ENCODE measurements at regions not wholly inside any gene's neighbourhood (a gene's known extent, or its start where the extent isn't known, plus 50 kb on each side); places are given as distances from the start of the nearest gene placed in this dataset.
A peak's percentile ranks its signal among the peaks of the same experiment; 100 is the strongest.
"Not testable (repeated sequence)": the region's sequence is repeated elsewhere in the genome, so short reads cannot be mapped to it uniquely, and the experiment has no call there.

DNA sequence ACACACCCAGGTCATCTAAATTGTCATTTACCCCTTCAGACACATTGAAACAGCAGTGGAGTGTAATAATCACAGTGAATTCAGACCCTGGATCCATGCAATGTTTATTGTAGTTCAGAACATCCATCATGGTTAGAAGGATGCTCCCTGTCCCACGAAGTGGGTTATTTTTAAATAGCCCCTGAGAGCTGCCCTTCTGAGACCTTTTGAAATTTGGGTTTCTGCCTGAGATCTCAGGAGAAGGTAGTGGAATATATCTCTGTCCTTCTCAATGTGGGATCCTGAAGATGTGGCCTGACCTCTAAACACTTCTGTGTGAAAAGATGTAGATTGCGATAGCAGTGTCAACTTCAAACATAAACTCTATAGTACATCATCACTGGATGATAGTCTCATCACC lies 1080.6 kb downstream of the TMEM121 start:
- DNase-seq = no peak

DNA sequence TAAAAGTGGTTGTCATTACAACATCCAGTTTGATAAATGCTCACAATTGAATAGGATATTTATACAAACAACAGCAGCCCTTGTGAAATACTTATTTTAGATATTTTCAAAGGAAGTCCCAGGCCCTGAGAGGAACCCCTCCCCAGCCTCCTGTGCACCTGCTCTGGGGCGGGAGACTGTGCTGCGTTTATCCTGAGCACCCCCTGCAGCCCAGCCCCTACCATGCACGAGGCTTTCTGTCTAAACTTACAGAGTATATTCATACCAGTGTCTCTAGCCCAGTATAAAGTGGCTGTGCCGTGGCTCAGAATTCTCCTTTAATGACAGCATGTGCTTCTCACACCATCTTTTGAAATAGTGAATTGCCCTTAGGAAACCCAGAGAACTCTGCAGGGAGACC lies 1084.3 kb downstream of the TMEM121 start:
- DNase-seq = no peak

DNA sequence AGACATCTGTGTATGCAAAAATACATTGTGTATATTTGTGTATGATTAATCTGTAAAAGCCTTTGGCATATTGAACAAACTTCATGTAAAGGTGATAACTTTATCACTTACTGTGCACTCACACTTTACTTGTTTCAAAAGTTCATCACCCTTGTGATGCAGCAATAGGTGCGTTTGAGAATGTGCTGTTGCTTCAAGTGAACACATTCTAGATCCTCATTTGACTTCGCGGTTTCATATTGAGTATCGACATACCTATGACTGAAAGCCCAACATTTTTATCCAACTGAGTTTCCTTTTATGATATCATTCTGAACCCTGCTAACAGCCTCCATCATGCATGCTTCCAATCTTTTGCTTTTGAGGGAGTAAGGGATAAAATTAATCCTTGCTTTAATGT lies 1086.9 kb downstream of the TMEM121 start:
- DNase-seq = no peak

DNA sequence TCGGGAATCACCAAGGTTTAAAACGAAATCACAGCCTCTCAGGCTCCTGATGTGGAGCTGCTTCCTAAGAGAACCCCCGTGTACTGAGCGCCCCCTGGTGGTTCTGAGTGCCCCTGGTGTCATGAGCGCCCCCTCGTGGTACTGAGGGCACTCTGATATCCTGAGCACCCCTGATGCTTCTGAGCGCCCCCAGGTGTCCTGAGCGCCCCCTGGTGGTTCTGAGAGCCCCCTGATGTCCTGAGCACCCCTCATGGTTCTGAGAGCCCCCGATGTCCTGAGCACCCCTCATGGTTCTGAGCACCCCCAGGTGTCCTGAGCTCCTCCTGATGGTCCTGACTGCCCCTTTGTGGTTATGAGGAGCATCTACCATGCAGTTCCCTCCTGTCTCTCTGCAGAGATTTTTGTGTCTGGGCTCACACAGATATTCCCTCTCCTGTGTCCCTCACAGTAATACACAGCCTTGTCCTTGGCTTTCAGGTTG lies 1092.1 kb downstream of the TMEM121 start:
- peak; percentile 97 for DNase-seq

DNA sequence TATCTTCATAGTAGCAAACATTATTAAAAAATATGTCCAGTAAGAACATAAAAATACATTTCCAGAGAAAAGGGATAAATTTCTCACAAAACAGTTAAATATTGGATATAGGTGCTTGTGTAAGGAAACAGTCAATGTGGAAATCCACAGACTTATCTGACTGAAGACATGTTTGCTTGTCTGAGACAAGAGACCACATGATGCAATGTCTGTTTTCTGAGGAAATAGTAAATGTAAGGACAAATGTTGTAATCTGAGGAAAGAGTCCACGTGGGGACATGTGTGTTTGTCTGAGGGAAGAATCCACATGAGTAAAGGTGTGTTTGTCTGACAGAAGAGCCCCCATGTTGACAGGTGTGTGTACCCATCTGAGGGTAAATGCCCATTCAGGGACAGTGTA lies 1093.2 kb downstream of the TMEM121 start:
- DNase-seq = no peak

DNA sequence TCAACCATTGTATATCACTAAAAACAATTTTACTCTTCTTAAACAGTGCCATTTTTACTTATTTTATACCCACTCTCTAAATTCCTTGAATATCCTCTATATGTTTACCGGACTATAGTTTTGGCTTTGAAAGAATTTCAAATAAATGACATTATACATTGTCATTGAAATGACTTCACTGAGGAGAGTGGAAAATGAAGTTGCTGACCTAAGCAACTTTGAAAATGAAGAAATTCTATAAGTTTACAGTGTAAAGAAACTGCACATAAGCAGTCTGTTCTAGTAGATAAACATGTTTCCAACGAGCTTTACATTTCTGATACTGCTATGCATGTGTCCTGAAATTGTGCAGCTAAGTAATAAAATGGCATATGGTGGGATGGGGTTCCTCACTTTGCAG lies 1094.0 kb downstream of the TMEM121 start:
- no peak for DNase-seq

DNA sequence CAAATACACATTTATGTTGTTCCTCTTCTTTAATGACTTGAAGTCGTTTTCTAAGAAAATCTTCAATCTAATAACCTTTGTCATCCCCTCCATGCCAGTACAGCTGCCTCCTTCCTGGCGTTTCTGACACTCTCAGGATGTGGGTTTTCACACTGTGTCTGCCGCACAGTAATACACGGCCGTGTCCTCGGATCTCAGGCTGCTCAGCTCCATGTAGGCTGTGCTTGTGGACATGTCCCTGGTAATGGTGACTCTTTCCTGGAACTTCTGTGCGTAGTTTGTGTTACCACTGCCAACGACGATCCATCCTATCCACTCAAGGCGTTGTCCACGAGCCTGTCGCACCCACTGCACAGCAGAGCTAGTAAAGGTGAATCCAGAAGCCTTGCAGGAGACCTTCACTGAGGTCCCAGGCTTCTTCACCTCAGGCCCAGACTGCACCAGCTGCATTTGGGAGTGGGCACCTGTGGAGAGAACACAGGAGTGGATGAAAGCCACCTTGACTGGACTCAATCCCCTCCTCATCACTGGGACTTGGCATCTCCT lies 1095.9 kb downstream of the TMEM121 start:
- DNase-seq = peak; percentile 27

DNA sequence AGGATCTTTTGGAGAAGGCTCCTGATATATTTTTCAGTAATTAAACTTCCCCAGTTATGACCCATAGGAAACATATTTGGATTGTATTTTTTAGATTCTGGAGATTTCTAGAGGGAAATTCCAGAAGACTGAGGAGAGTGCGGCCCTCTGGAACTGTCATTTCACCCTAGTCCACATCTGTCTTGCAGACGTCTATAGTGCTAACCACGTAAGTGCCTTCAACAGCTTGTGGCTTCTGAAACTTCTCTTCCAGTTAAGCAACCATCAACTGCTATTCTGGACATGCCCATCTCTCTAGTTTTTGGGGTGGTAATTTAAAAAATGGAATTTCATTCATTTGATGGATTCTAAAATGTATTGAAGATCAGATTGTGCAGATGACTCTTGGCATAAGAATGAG lies 1098.8 kb downstream of the TMEM121 start:
- DNase-seq = no peak

DNA sequence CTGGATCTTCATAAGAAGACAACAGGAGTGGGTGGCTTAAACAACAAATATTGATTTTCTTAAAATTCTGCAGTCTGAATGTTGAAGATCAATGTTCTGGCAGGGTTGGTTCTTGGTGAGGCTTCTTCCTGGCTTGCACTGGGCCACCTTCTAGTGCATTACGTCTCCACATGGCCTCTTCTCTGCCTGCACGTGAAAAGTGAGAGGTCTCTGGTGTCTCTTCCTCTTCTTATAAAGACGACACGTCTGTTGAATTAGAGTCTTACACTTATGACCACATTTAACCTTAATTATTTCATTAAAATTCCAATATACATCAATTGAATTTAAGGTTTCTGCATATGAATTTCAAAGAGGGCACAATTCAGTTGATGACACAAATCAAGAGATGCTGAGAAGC lies 1100.1 kb downstream of the TMEM121 start:
- DNase-seq = not testable (repeated sequence)

DNA sequence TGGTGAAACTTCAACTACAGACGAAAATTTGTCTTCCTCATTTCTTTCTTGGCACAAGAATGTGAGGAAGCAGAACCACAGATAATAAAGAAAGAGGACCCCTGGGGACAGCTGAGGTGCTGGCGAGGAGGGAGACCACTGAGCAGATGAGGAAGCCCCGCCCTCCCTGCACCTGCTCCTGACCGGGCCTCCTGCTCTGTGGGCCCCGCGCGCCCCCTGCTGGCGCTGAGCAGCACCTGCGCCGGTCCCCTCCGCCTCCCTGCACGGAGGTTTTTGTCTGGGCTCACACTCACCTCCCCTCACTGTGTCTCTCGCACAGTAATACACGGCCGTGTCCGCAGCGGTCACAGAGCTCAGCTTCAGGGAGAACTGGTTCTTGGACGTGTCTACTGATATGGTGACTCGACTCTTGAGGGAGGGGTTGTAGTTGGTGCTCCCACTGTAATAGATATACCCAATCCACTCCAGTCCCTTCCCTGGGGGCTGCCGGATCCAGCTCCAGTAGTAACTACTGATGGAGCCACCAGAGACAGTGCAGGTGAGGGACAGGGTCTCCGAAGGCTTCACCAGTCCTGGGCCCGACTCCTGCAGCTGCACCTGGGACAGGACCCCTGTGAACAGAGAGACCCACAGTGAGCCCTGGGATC lies 1100.7 kb downstream of the TMEM121 start:
- DNase-seq = peak; percentile 75

DNA sequence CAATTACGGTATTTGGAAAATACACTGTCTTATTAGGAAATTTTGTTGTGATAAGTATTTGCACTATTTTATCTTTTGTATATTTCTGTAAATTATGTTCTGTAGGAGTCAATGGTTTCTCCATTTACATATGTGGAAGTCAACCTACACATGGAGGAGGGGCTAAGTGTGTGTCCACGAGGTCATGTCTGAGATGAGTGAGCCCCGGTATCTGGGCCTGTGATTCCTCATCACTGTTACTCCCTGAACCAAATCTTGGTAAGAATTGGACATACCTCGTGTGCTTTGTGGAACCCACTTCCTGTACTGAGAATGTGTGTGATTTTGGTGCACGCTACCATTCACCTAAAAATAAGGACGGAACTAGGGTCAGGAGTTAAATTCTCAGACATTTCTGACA lies 1105.5 kb downstream of the TMEM121 start:
- no peak for DNase-seq

DNA sequence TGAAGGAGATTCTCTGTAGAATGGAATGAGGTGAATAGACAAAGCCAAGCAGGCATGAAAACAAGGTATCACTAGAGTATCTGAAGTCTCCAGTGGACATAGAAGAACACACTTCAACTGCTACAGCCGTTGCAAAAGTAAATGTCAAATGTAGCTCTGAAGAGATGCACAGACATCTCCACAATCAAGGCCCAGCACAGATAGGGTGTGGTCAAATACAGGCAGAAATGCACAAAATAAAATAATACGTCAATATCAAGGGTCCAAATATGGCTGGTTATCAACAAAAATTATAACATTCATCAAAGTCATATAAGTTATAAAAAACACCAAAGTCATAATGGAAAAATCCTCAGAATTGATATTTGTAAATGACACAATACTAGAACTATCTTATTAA lies 1107.3 kb downstream of the TMEM121 start:
- DNase-seq = no peak

DNA sequence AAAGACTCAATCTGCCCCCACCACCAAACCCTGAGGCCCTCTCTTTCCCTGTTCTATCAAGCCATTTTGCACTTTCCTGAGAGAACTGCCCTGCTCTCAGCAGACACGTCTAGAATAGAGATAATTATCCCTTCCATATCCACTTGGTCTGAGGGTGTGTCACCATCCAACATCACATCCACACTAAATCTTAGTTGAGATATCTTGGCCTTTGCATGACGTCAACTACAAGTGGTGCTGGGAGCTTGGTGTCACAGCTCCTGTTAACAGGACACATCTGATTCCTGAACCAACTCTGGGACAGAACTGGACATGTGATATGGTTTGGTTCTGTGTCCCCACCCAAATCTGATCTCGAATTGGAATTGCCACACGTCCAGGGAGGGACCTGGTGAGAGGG lies 1109.2 kb downstream of the TMEM121 start:
- no peak for DNase-seq

DNA sequence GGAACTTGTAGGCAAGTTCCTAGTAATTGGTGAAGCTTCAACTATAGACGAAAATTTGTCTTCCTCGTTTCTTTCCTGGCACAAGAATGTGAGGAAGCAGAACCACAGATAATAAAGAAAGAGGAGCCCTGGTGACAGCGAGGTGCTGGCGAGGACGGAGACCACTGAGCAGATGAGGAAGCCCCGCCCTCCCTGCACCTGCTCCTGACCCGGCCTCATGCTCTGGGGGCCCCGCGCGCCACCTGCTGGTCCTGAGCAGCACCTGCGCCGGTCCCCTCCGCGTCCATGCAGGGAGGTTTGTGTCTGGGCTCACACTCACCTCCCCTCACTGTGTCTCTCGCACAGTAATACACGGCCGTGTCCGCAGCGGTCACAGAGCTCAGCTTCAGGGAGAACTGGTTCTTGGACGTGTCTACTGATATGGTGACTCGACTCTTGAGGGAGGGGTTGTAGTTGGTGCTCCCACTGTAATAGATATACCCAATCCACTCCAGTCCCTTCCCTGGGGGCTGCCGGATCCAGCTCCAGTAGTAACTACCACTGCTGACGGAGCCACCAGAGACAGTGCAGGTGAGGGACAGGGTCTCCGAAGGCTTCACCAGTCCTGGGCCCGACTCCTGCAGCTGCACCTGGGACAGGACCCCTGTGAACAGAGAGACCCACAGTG lies 1112.5 kb downstream of the TMEM121 start:
- peak; percentile 48 for DNase-seq

DNA sequence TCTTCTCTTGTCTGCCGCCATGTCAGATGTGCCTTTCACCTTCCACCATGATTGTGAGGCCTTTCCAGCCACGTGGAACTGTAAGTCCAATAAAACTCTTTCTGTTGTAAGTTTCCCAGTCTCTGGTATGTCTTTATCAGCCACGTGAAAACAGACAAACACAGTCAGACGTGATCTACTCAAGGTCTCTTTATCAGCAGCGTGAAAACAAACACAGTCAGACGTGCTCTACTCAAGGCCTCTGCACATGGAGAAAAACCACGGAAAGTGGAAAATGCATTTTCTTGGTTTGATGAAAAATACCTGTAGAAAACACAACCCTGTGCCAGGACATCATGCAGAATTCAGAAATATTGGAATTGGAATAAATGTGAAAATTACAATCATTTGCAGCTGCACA lies 1115.7 kb downstream of the TMEM121 start:
- no peak for DNase-seq

DNA sequence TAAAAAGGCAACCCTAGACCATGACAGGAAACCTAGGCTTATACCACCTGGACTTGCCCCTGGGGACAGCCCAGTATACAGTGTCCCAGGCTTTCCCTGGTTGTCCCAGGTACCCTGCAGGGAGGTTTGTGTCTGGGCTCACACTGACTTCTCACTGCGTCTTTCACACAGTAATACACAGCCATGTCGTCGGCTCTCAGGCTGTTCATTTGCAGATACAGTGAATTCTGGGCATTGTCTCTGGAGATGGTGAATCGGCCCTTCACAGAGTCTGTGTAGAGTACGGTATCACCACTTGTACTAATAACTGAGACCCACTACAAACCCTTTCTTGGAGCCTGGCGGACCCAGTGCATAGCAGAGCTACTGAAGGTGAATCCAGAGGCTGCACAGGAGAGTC lies 1116.6 kb downstream of the TMEM121 start:
- DNase-seq = not testable (repeated sequence)

DNA sequence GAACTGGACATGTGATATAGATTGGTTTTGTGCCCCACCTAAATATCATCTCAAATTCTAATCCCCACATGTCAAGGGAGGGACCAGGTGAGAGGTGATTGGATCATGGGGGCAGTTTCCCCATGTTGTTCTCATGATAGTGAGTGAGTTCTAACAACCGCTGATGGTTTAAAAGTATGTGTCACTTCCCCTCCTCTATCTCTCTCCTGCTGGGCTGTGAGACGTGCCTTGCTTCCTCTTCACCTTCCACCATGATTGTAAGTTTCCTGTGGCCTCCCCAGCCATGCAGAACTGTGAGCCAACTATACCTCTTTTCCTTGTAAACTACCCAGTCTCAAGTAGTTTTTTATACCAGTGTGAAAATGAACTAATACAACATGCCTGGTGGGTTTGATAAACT lies 1122.5 kb downstream of the TMEM121 start:
- not testable (repeated sequence) for DNase-seq

DNA sequence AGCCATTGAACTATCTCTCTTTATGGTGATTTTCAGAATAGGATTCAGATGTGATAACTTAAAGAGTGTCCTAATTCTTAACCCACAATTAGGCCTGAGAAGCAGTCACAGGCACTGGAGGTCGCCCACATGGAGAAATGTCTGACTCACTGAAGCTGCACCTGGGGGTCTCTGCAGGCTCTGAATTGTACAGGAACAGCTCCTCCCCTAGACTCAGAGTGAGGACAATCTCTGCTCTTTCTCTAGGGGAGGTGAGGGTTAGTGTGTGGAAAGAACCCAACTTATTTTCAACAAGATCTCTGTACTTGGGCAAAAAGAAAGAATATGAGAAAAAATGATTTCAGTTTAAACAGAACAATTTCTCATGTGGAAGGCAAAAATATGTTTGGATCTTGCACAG lies 1124.6 kb downstream of the TMEM121 start:
- DNase-seq = no peak

DNA sequence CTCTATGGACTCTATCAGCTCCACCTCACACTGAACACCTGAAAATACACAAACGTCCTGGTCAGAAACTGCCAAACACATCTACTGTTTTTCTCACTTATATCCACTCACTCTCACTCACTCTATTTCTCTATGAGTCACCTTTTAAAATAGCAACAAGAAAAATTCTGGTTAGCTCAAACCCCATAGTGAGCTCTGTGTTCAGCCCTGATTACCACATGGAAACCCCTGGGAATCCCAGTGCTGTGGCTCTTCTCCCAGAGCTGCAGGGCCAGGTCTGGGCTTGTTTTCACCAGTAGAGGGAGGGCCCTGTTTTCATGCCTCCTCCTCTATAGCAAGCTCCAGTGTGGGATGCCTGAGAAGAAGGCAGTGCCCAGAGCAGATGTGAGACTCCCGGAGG lies 1126.1 kb downstream of the TMEM121 start:
- no peak for DNase-seq

DNA sequence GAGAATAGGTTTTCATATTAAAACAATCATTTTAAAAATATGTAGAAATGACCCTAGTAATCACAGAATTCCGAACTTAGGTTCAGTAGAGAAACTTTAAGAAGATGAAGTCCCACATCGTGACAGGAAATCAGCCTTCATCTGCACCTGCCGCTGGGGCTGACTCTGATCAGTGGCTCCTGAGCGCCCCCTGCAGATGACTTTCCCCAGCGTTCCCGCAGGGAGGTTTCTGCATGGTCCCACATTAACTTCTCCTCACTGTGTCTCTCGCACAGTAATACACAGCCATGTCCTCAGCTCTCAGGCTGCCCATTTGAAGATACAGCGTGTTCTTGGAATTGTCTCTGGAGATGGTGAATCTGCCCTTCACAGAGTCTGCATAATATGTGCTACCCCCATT lies 1131.1 kb downstream of the TMEM121 start:
- peak; percentile 80 for DNase-seq

DNA sequence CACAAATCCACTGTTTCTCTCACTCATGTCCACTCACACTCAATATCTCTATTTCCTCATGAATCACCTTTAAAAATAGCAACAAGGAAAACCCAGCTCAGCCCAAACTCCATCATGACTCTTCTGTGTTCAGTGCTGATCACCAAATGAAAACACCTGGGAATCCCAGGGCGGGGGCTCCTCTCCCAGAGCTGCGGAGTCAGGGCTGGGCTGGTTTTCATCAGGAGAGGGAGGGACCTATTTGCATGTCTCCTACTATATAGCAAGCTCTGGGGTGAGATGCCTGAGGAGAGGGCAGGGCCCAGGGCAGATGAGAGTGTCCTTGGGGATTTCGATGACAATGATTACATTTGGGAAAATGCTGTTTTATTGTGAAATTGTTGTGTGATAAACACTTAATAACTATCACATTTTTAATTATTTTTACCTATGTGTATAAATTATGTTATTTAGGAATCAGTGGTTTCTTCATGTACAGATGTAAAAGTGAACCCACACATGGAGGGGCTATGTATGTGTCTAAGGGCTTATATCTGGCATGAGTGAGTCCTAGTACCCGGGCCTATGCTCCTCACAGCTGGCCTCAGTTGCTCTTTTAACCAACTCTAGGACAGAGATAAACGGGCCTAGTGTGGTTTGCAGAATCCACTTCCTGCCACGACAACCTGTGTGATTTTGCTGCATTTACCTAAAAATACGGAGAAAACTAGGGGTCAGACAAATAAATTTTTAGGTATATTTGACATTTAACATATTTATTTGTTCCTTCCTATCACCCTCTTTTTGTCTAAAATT lies 1131.9 kb downstream of the TMEM121 start:
- DNase-seq = not testable (repeated sequence)

DNA sequence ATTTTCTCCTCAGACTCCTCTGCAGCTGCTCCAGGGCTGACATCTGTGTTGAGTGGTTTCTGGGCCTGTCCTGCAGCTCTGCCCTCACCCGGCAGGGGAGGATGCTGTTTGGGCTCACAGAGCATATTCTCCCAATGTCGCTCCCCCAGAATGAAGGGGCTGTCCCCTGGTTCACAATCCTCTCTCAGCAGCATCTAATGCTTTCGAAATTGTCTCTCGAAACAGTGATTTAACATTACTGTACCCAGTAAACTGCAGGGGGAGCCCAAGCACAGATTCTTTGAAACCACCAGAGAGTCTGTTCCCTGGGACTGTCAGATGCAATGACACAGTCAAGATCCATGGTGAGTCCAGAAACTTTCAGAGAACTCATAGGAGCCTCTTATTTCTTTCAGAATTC lies 1135.2 kb downstream of the TMEM121 start:
- peak; percentile 56 for DNase-seq

DNA sequence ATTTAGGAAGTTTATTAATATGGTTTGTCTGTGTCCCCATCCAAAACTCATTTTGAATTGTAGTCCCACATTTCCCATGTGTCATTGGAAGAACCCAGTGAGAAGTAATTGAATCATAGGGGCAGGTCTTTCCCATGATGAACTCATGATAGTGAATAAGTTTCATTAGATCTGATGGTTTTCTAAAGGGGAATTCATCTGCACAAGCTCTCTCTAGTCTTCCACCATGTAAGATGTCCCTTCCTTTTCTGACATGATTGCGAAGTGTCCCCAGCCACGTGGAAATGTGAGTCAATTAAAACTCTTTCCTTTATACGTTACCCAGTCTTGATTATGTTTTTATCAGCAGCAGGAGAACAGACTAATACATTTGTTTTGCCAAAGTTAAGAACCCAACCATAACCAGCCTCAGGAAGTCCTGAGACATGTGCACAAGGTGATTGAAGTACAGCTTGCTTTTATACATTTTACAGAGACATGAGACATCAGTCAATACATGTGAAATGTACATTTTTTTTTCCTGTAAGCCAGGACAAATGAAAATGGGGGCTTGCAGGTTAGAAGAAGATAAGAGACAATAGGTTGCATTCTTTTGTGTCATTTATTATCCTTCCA lies 1136.7 kb downstream of the TMEM121 start:
- DNase-seq = no peak

Data from stimulated activated CD8-positive, alpha-beta memory T cell treated with anti-CD3 and anti-CD28 coated beads, Interleukin-4, amount 100 ng/mL, for 48 hours (primary cell).